GM12878 (cell line): ENCODE measurements at regions not wholly inside any gene's neighbourhood (a gene's known extent, or its start where the extent isn't known, plus 50 kb on each side); places are given as distances from the start of the nearest gene placed in this dataset.

Experiments
- DPF2 ChIP-seq: fragments of 450-650 bp; IDR thresholded peaks from 2 replicates; pipeline ENCODE4 v1.6.1; 2017; ENCODE audit warnings: mild to moderate bottlenecking
- EP300 ChIP-seq, 2 experiments: fragments of 150-350 bp in 1 of 2; IDR thresholded peaks; 2 replicates each; pipeline ENCODE4 v1.6.1; 2011 to 2012; ENCODE audit warnings: low read depth in 2 of 2, low read length in 2 of 2, borderline replicate concordance in 1 of 2, improper control_type of control experiment in 1 of 2, inconsistent platforms in 1 of 2; ENCODE audit not compliant: control insufficient read depth in 1 of 2
- HDAC2 ChIP-seq: fragments of 200-600 bp; sonication (generic); IDR thresholded peaks from 2 replicates; pipeline ENCODE4 v1.6.1; 2017
- LARP7 ChIP-seq: fragments of 450-650 bp; IDR thresholded peaks from 2 replicates; pipeline ENCODE4 v1.6.1; 2017; ENCODE audit warnings: mild to moderate bottlenecking
- MXI1 ChIP-seq: fragments of 150-350 bp; IDR thresholded peaks from 2 replicates; pipeline ENCODE4 v1.6.1; 2011; ENCODE audit warnings: low read depth, mild to moderate bottlenecking, inconsistent platforms, low read length, improper control_type of control experiment
- RBBP5 ChIP-seq: fragments of 200-600 bp; sonication (generic); conservative IDR thresholded peaks from 2 replicates; pipeline ENCODE4 v1.6.1; 2016
- TF ChIP-seq, protein P1 (sequence below), 3 experiments: IDR thresholded peaks in 2 of 3; conservative IDR thresholded peaks in 1 of 3; 2 replicates each; pipeline ENCODE4 v1.5.1; 2011; ENCODE audit warnings: low read depth in 3 of 3, low read length in 3 of 3, mild to moderate bottlenecking in 3 of 3, control low read depth in 2 of 3, moderate library complexity in 2 of 3, inconsistent platforms in 1 of 3, mixed read lengths in 1 of 3; ENCODE audit not compliant: control insufficient read depth in 2 of 3, insufficient read depth in 1 of 3; ENCODE audit errors: extremely low read depth in 1 of 3
- TF ChIP-seq, protein P2 (sequence below): IDR thresholded peaks from 2 replicates; pipeline ENCODE4 v1.6.1; 2012; ENCODE audit warnings: low read depth, low read length, improper control_type of control experiment

DNA sequence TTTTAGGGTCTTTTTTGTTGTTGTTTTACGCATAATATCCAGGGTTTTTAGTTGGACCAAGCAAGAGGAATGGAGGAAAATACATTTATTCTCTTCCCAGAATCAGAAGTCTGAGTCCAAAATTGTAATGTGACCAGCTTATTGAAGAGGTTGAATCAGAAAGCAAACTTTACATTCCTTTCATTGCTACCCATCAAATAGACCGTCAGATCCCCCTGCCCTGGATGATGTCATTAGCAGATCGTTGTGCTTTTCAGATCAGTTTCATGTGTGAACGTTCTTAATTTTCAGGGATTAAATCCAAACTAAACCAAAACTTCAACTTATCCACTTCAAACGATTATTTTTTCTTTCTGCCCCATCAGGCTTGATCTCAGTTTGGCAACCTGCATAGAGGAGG, 85.7 kb upstream of the NGF start:
- TF ChIP-seq LARP7 (no peak), EP300 (IDR thresholded peaks at IDR 0.05; ENCODE audit: borderline replicate concordance in 1 of 2, control insufficient read depth in 1 of 2, low read depth in 2 of 2, low read length in 2 of 2) (no peak), DPF2 (no peak), RBBP5 (no peak), MXI1 (no peak), HDAC2 (no peak)
- TF ChIP-seq, protein P1, sequence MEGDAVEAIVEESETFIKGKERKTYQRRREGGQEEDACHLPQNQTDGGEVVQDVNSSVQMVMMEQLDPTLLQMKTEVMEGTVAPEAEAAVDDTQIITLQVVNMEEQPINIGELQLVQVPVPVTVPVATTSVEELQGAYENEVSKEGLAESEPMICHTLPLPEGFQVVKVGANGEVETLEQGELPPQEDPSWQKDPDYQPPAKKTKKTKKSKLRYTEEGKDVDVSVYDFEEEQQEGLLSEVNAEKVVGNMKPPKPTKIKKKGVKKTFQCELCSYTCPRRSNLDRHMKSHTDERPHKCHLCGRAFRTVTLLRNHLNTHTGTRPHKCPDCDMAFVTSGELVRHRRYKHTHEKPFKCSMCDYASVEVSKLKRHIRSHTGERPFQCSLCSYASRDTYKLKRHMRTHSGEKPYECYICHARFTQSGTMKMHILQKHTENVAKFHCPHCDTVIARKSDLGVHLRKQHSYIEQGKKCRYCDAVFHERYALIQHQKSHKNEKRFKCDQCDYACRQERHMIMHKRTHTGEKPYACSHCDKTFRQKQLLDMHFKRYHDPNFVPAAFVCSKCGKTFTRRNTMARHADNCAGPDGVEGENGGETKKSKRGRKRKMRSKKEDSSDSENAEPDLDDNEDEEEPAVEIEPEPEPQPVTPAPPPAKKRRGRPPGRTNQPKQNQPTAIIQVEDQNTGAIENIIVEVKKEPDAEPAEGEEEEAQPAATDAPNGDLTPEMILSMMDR (IDR thresholded peaks at IDR 0.05 in 2 of 3, conservative IDR thresholded peaks at IDR 0.05 in 1 of 3; ENCODE audit: control insufficient read depth in 2 of 3, extremely low read depth in 1 of 3, insufficient read depth in 1 of 3, low read depth in 3 of 3, low read length in 3 of 3): no peak
- TF ChIP-seq, protein P2, sequence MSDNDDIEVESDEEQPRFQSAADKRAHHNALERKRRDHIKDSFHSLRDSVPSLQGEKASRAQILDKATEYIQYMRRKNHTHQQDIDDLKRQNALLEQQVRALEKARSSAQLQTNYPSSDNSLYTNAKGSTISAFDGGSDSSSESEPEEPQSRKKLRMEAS: no peak
